Smooth muscle cell (in vitro differentiated cells): ENCODE measurements at regions not wholly inside any gene's neighbourhood (a gene's known extent, or its start where the extent isn't known, plus 50 kb on each side); places are given as distances from the start of the nearest gene placed in this dataset.
A peak's percentile ranks its signal among the peaks of the same experiment; 100 is the strongest.

Experiments used
- DNase-seq: peaks from one replicate; lab custom pipeline; 2025; ENCODE audit not compliant: unreplicated experiment; lab: John Stamatoyannopoulos, UW
- H2AFZ ChIP-seq: fragments of 200-600 bp; sonication (generic); 2 replicates; pipeline ENCODE4 v1.6.0; 2016; ENCODE audit warnings: antibody characterized with exemption, low read depth, mild to moderate bottlenecking
- H3F3A ChIP-seq: fragments of 200-600 bp; sonication (generic); 2 replicates; pipeline ENCODE4 v1.6.0; 2017; ENCODE audit warnings: antibody characterized with exemption, low read depth
- H3K27ac ChIP-seq: fragments of 200-600 bp; sonication (generic); 2 replicates; pipeline ENCODE4 v1.5.1; 2016; ENCODE audit warnings: low read depth, mild to moderate bottlenecking
- H3K27me3 ChIP-seq: fragments of 200-600 bp; sonication (generic); 2 replicates; pipeline ENCODE4 v1.6.1; 2016; ENCODE audit warnings: low read depth, mild to moderate bottlenecking
- H3K36me3 ChIP-seq: fragments of 200-600 bp; sonication (generic); 2 replicates; pipeline ENCODE4 v1.5.1; 2016; ENCODE audit warnings: low read depth
- H3K4me1 ChIP-seq: fragments of 200-600 bp; sonication (generic); 2 replicates; pipeline ENCODE4 v1.5.1; 2016; ENCODE audit warnings: low read depth
- H3K4me2 ChIP-seq: fragments of 200-600 bp; sonication (generic); 2 replicates; pipeline ENCODE4 v1.6.0; 2016; ENCODE audit warnings: mild to moderate bottlenecking
- H3K4me3 ChIP-seq: fragments of 200-600 bp; sonication (generic); 2 replicates; pipeline ENCODE4 v1.5.1; 2016; ENCODE audit warnings: mild to moderate bottlenecking
- H3K79me2 ChIP-seq: fragments of 200-600 bp; sonication (generic); 2 replicates; pipeline ENCODE4 v1.6.0; 2016; ENCODE audit warnings: low read depth, mild to moderate bottlenecking
- H3K9ac ChIP-seq: fragments of 200-600 bp; sonication (generic); 2 replicates; pipeline ENCODE4 v1.6.0; 2016; ENCODE audit warnings: low read depth
- H3K9me3 ChIP-seq: fragments of 200-600 bp; sonication (generic); replicated peaks from 2 replicates; pipeline ENCODE4 v1.5.1; 2016; ENCODE audit warnings: low read depth
- H4K20me1 ChIP-seq: fragments of 200-600 bp; sonication (generic); 2 replicates; pipeline ENCODE4 v1.6.0; 2016; ENCODE audit warnings: low read depth
- CTCF ChIP-seq: fragments of 200-600 bp; sonication (generic); IDR thresholded peaks from 2 replicates; pipeline ENCODE4 v1.5.1; 2017; ENCODE audit warnings: borderline replicate concordance, mild to moderate bottlenecking, antibody characterized with exemption; ENCODE audit not compliant: insufficient read depth, poor library complexity, severe bottlenecking
- WGBS: methylation state at CpG from one replicate; pipeline ENCODE4 v1.1.7; 2016; ENCODE audit warnings: low lambda C conversion rate; 5-methylcytosine and 5-hydroxymethylcytosine counted together

- no peaks in the 10 kb centered on the region for H3K27me3 ChIP-seq
- no peak overlapping the region for H2AFZ ChIP-seq
- H3F3A ChIP-seq: no peaks in the 10 kb centered on the region
- no peak overlapping the region for H3K9ac ChIP-seq
- no peak overlapping the region for H3K27ac ChIP-seq
- H3K4me3 ChIP-seq: no peak overlapping the region
- no peak for DNase-seq
- H3K4me2 ChIP-seq: no peak overlapping the region
- no peak for TF ChIP-seq CTCF
- WGBS: 66% methylated on average over 4 of the region's 4 CpGs
- no peaks in the 10 kb centered on the region for H3K9me3 ChIP-seq
- no peaks in the 10 kb centered on the region for H3K4me1 ChIP-seq
- no peaks in the 10 kb centered on the region for H3K79me2 ChIP-seq
- H4K20me1 ChIP-seq: no peaks in the 10 kb centered on the region
- H3K36me3 ChIP-seq: no peaks in the 10 kb centered on the region
These were observed 171.7 kb upstream of the ZCCHC13 start for GRCh38 chrX:74132280-74132679.

- no peaks in the 10 kb centered on the region for H3K36me3 ChIP-seq
- no peak for TF ChIP-seq CTCF
- no peak for DNase-seq
- 28% methylated on average over 6 of the region's 6 CpGs for WGBS
- H3K27ac ChIP-seq: peak overlapping the region; percentile 75
- no peaks in the 10 kb centered on the region for H3K9me3 ChIP-seq
- H3K4me3 ChIP-seq: no peak overlapping the region
- no peak overlapping the region for H2AFZ ChIP-seq
- no peaks in the 10 kb centered on the region for H3F3A ChIP-seq
- no peaks in the 10 kb centered on the region for H3K4me1 ChIP-seq
- no peak overlapping the region for H3K9ac ChIP-seq
- H4K20me1 ChIP-seq: no peaks in the 10 kb centered on the region
- H3K27me3 ChIP-seq: no peaks in the 10 kb centered on the region
- peak overlapping the region; percentile 43 for H3K4me2 ChIP-seq
- H3K79me2 ChIP-seq: no peaks in the 10 kb centered on the region
These were observed 184.7 kb upstream of the ZCCHC13 start for GRCh38 chrX:74119016-74119910.

- H3K4me2 ChIP-seq: no peak overlapping the region
- no peak overlapping the region for H2AFZ ChIP-seq
- no peaks in the 10 kb centered on the region for H3K27me3 ChIP-seq
- H3K9me3 ChIP-seq: no peaks in the 10 kb centered on the region
- no peak for DNase-seq
- WGBS: 76% methylated on average over 10 of the region's 10 CpGs
- no peaks in the 10 kb centered on the region for H3K4me1 ChIP-seq
- H3K79me2 ChIP-seq: no peaks in the 10 kb centered on the region
- no peaks in the 10 kb centered on the region for H3F3A ChIP-seq
- no peak overlapping the region for H3K27ac ChIP-seq
- no peak overlapping the region for H3K4me3 ChIP-seq
- H3K9ac ChIP-seq: no peak overlapping the region
- no peaks in the 10 kb centered on the region for H4K20me1 ChIP-seq
- H3K36me3 ChIP-seq: no peaks in the 10 kb centered on the region
- no peak for TF ChIP-seq CTCF
These were observed 185.7 kb upstream of the ZCCHC13 start for GRCh38 chrX:74117962-74118902.
